ENCODE measurements at regions not wholly inside any gene's neighbourhood (a gene's known extent, or its start where the extent isn't known, plus 50 kb on each side); places are given as distances from the start of the nearest gene placed in this dataset.

- H3K27me3 ChIP-seq (ENCODE audit: insufficient read depth, low read depth), result peaks cover 63% of the 10 kb centered on the region
- intact Hi-C loops (cut with micrococcal nuclease; ENCODE audit: unreplicated experiment), result no loop called here
- H3K36me3 ChIP-seq (ENCODE audit: low read depth), result no peaks in the 10 kb centered on the region
- H3K4me1 ChIP-seq (replicated peaks; ENCODE audit: insufficient read depth), result no peaks in the 10 kb centered on the region
- no peaks in the 10 kb centered on the region for H4K20me1 ChIP-seq (ENCODE audit: insufficient read depth)
- H3K27ac ChIP-seq, result no peak overlapping the region
- ChIA-PET POLR2A (ENCODE audit: unreplicated experiment) (no interaction called here), CTCF (interaction anchor here (0.6 kb wide), 1 partner anchor 196 kb away, joined by 3 read pairs; no protein-coding TSS in a partner anchor)
- H3K9me2 ChIP-seq (ENCODE audit: insufficient read depth), result no peaks in the 10 kb centered on the region
- no peaks in the 10 kb centered on the region for H3K79me2 ChIP-seq (ENCODE audit: low read depth)
- no peak overlapping the region for H3K4me3 ChIP-seq
- H3K4me2 ChIP-seq, result no peak overlapping the region
- no peaks in the 10 kb centered on the region for H3F3A ChIP-seq (ENCODE audit: insufficient read depth, low read depth)
- no peak overlapping the region for H2AFZ ChIP-seq
- H3K9me3 ChIP-seq (ENCODE audit: insufficient read depth, low read depth), result no peaks in the 10 kb centered on the region
- TF ChIP-seq CTCF (conservative IDR thresholded peaks at IDR 0.05) (no peak), EZH2 (IDR thresholded peaks at IDR 0.05; ENCODE audit: low read depth) (no peak)
- BruUV-seq (replicated peaks), result no TSS peak
- DNase-seq, result no peak
These were observed 172.7 kb downstream of the RRAGC start for GRCh38 chr1:38686927-38687255.

GRCh38 chr1:38686167-38686926 is 173.2 kb downstream of the RRAGC start:
- no peak for TF ChIP-seq EZH2 (IDR thresholded peaks at IDR 0.05; ENCODE audit: low read depth)
- no peak for TF ChIP-seq CTCF (conservative IDR thresholded peaks at IDR 0.05)
- CTCF ChIA-PET, result interaction anchor here (0.6 kb wide), 1 partner anchor 196 kb away, joined by 3 read pairs; no protein-coding TSS in a partner anchor
- intact Hi-C loops (cut with micrococcal nuclease; ENCODE audit: unreplicated experiment), result no loop called here

DNA sequence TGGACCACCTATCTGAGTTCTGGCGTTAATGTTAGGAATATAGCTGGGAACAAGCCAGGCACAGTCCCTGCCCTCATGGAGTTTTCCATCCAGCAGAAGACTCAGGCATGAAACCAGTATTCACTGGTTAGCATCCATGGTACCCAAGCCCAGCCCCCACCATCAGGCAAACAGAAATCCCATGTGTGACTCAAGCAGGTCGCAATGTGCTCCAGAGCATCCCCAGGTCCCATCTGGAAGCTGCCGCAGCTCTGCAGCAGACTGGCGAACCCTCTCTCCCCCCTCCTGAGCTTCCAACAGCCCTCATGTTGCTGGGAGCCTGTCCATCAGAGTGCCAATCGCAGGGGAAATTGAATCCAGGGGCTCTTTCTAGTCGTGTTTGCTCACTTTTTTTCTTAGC is 174.2 kb downstream of the RRAGC start:
- Histone ChIP-seq H3K9me2 (ENCODE audit: insufficient read depth) (no peaks in the 10 kb centered on the region), H3K27ac (no peak overlapping the region), H3K4me3 (no peak overlapping the region), H3K4me1 (replicated peaks; ENCODE audit: insufficient read depth) (no peaks in the 10 kb centered on the region), H2AFZ (no peak overlapping the region), H3F3A (ENCODE audit: insufficient read depth, low read depth) (no peaks in the 10 kb centered on the region), H3K36me3 (ENCODE audit: low read depth) (no peaks in the 10 kb centered on the region), H3K9me3 (ENCODE audit: insufficient read depth, low read depth) (no peaks in the 10 kb centered on the region), H3K27me3 (ENCODE audit: insufficient read depth, low read depth) (peaks cover 61% of the 10 kb centered on the region), H3K4me2 (no peak overlapping the region), H4K20me1 (ENCODE audit: insufficient read depth) (no peaks in the 10 kb centered on the region), H3K79me2 (ENCODE audit: low read depth) (no peaks in the 10 kb centered on the region)
- intact Hi-C loops (cut with micrococcal nuclease; ENCODE audit: unreplicated experiment), result no loop called here
- ChIA-PET POLR2A (ENCODE audit: unreplicated experiment) (no interaction called here), CTCF (no interaction called here)
- no peak for TF ChIP-seq CTCF (conservative IDR thresholded peaks at IDR 0.05)
- no peak for TF ChIP-seq EZH2 (IDR thresholded peaks at IDR 0.05; ENCODE audit: low read depth)
- no TSS peak for BruUV-seq (replicated peaks)
- no peak for DNase-seq

More at GRCh38 chr1:38686167-38686926, 173.2 kb downstream of the RRAGC start:
- Histone ChIP-seq H3K4me2 (no peak overlapping the region), H3K9me2 (ENCODE audit: insufficient read depth) (no peaks in the 10 kb centered on the region), H2AFZ (no peak overlapping the region), H3K4me1 (replicated peaks; ENCODE audit: insufficient read depth) (no peaks in the 10 kb centered on the region), H3K4me3 (no peak overlapping the region), H3K27me3 (ENCODE audit: insufficient read depth, low read depth) (peaks cover 63% of the 10 kb centered on the region), H3K9me3 (ENCODE audit: insufficient read depth, low read depth) (no peaks in the 10 kb centered on the region), H3K27ac (no peak overlapping the region), H3F3A (ENCODE audit: insufficient read depth, low read depth) (no peaks in the 10 kb centered on the region), H4K20me1 (ENCODE audit: insufficient read depth) (no peaks in the 10 kb centered on the region), H3K79me2 (ENCODE audit: low read depth) (no peaks in the 10 kb centered on the region), H3K36me3 (ENCODE audit: low read depth) (no peaks in the 10 kb centered on the region)
- DNase-seq, result no peak
- no TSS peak for BruUV-seq (replicated peaks)
- POLR2A ChIA-PET (ENCODE audit: unreplicated experiment), result no interaction called here

Measured in PC-9 (cell line).